A549 (cell line): ENCODE measurements at regions not wholly inside any gene's neighbourhood (a gene's known extent, or its start where the extent isn't known, plus 50 kb on each side); places are given as distances from the start of the nearest gene placed in this dataset.

ENCODE experiments used
- ATAC-seq, 2 experiments: fragments of 200-7000 bp in 1 of 2; fragments of >200 bp in 1 of 2; cut with Nextera tagmentation in 1 of 2; cut with Tn5 transposase in 1 of 2; 3 replicates each; pipeline versions ENCODE4 v1.8.0 to v1.9.1; 2018 to 2020; ENCODE audit warnings: mild to moderate bottlenecking in 1 of 2, moderate library complexity in 1 of 2
- CTCF ChIA-PET: fragments of 300-600 bp; sonication (Branson Sonifier 250); formaldehyde crosslinking; extraction: SDS; loops from one replicate; lab custom pipeline; 2021; ENCODE audit warnings: antibody characterized with exemption, inconsistent platforms; lab: Yijun Ruan, JAX
- POLR2A ChIA-PET: fragments of 350-600 bp; formaldehyde crosslinking; extraction: SDS; loops from one replicate; lab custom pipeline; 2021; ENCODE audit warnings: antibody characterized with exemption, inconsistent platforms; lab: Yijun Ruan, JAX
- DNase-seq, 2 experiments: peaks; one replicate each; pipeline versions ENCODE4 v3.0.0 to v3.0.0-alpha.2; 2011 to 2016; ENCODE audit warnings: low read depth in 1 of 2, low spot score in 1 of 2
- FAIRE-seq: peaks from 2 replicates; lab custom pipeline; 2011; peaks lifted over from hg19 to GRCh38; lab: Jason Lieb, UNC
- H3K27ac ChIP-seq, 2 experiments: fragments of >200 bp; sonication (Bioruptor Twin); formaldehyde crosslinking; 3 replicates each; pipeline ENCODE4 v1.5.1; 2016 to 2017
- H3K4me1 ChIP-seq: fragments of >200 bp; sonication (Bioruptor Twin); formaldehyde crosslinking; 3 replicates; pipeline ENCODE4 v1.6.1; 2016
- H3K4me2 ChIP-seq: fragments of >200 bp; sonication (Bioruptor Twin); formaldehyde crosslinking; 3 replicates; pipeline ENCODE4 v1.6.1; 2016
- H3K4me3 ChIP-seq: fragments of >200 bp; sonication (Bioruptor Twin); formaldehyde crosslinking; 3 replicates; pipeline ENCODE4 v1.5.1; 2016
- H3K9me3 ChIP-seq: fragments of >200 bp; sonication (Bioruptor Twin); formaldehyde crosslinking; 3 replicates; pipeline ENCODE4 v1.6.1; 2016
- ATOH8 ChIP-seq: fragments of 250-450 bp; sonication (Bioruptor Pico); IDR thresholded peaks from 2 replicates; pipeline ENCODE4 v1.5.0; 2020; ENCODE audit warnings: low read depth, mild to moderate bottlenecking, moderate library complexity
- BCL3 ChIP-seq: fragments of >200 bp; sonication (Bioruptor Twin); formaldehyde crosslinking; IDR thresholded peaks from 3 replicates; pipeline ENCODE4 v1.6.1; 2016
- BHLHE40 ChIP-seq: IDR thresholded peaks from 2 replicates; pipeline ENCODE4 v1.6.1; 2012; ENCODE audit warnings: low read depth, low read length, inconsistent platforms
- CEBPB ChIP-seq, 2 experiments: fragments of >200 bp in 1 of 2; sonication (Bioruptor Twin) in 1 of 2; formaldehyde crosslinking in 1 of 2; IDR thresholded peaks; 2 replicates each; pipeline ENCODE4 v1.6.1; 2012 to 2016
- CHD2 ChIP-seq: fragments of 150-350 bp; IDR thresholded peaks from 2 replicates; pipeline ENCODE4 v1.6.1; 2014; ENCODE audit warnings: low read length; ENCODE audit not compliant: partially characterized antibody
- CHD4 ChIP-seq: fragments of 200-600 bp; sonication (generic); IDR thresholded peaks from 2 replicates; pipeline ENCODE4 v1.6.1; 2016; ENCODE audit warnings: antibody characterized with exemption, mild to moderate bottlenecking, borderline replicate concordance
- EHMT2 ChIP-seq: fragments of 200-600 bp; sonication (generic); IDR thresholded peaks from 2 replicates; pipeline ENCODE4 v1.6.1; 2016; ENCODE audit warnings: antibody characterized with exemption, low read depth, mild to moderate bottlenecking, moderate library complexity
- ELK1 ChIP-seq: fragments of 150-350 bp; IDR thresholded peaks from 2 replicates; pipeline ENCODE4 v1.6.1; 2014; ENCODE audit warnings: low read depth, mild to moderate bottlenecking, low read length
- EP300 ChIP-seq, 2 experiments: fragments of >200 bp; sonication (Bioruptor Twin); formaldehyde crosslinking; IDR thresholded peaks; 2 replicates in 1 of 2; 3 replicates in 1 of 2; pipeline ENCODE4 v1.6.1; 2016 to 2017
- ESRRA ChIP-seq: fragments of 150-350 bp; IDR thresholded peaks from 2 replicates; pipeline ENCODE4 v1.6.1; 2014; ENCODE audit warnings: mild to moderate bottlenecking, low read length, borderline replicate concordance
- FOSB ChIP-seq: fragments of 250-450 bp; sonication (Bioruptor Pico); IDR thresholded peaks from 2 replicates; pipeline ENCODE4 v1.5.0; 2020; ENCODE audit warnings: mild to moderate bottlenecking, moderate library complexity
- FOXS1 ChIP-seq: fragments of 250-450 bp; sonication (Bioruptor Pico); IDR thresholded peaks from 2 replicates; pipeline ENCODE4 v1.5.0; 2020; ENCODE audit warnings: mild to moderate bottlenecking, moderate library complexity
- HDAC2 ChIP-seq: fragments of 200-600 bp; sonication (generic); IDR thresholded peaks from 2 replicates; pipeline ENCODE4 v1.6.1; 2016
- HOXA7 ChIP-seq: fragments of 250-450 bp; sonication (Bioruptor Pico); IDR thresholded peaks from 2 replicates; pipeline ENCODE4 v1.5.0; 2020; ENCODE audit warnings: mild to moderate bottlenecking, moderate library complexity
- HOXB13 ChIP-seq: fragments of 250-450 bp; sonication (Bioruptor Pico); IDR thresholded peaks from 2 replicates; pipeline ENCODE4 v1.5.0; 2020; ENCODE audit warnings: low read depth, mild to moderate bottlenecking, moderate library complexity
- KDM5A ChIP-seq: fragments of 200-600 bp; sonication (generic); IDR thresholded peaks from 2 replicates; pipeline ENCODE4 v1.6.1; 2016; ENCODE audit warnings: antibody characterized with exemption, mild to moderate bottlenecking
- NPAS2 ChIP-seq: fragments of 250-450 bp; sonication (Bioruptor Pico); IDR thresholded peaks from 2 replicates; pipeline ENCODE4 v1.8.0; 2022; ENCODE audit warnings: mild to moderate bottlenecking, moderate library complexity, borderline replicate concordance
- NR3C1 ChIP-seq: fragments of >200 bp; sonication (Bioruptor Twin); formaldehyde crosslinking; IDR thresholded peaks from 3 replicates; pipeline ENCODE4 v1.6.1; 2017
- PHF8 ChIP-seq: fragments of 200-600 bp; sonication (generic); IDR thresholded peaks from 2 replicates; pipeline ENCODE4 v1.6.1; 2016; ENCODE audit warnings: low read depth, mild to moderate bottlenecking, antibody characterized with exemption, moderate library complexity, borderline replicate concordance
- POLR2AphosphoS2 ChIP-seq: conservative IDR thresholded peaks from 2 replicates; pipeline ENCODE4 v1.6.1; 2012; ENCODE audit warnings: low read length, improper control_type of control experiment, inconsistent platforms
- RAD21 ChIP-seq, 2 experiments: fragments of >200 bp in 1 of 2; sonication (Bioruptor Twin) in 1 of 2; formaldehyde crosslinking in 1 of 2; IDR thresholded peaks in 1 of 2; conservative IDR thresholded peaks in 1 of 2; 2 replicates in 1 of 2; 3 replicates in 1 of 2; pipeline ENCODE4 v1.6.1; 2012 to 2018; ENCODE audit warnings: inconsistent platforms in 1 of 2
- RARB ChIP-seq: fragments of 250-450 bp; sonication (Bioruptor Pico); IDR thresholded peaks from 2 replicates; pipeline ENCODE4 v1.8.0; 2021; ENCODE audit warnings: mild to moderate bottlenecking, moderate library complexity
- RCOR1 ChIP-seq: fragments of 150-350 bp; IDR thresholded peaks from 2 replicates; pipeline ENCODE4 v1.6.1; 2014; ENCODE audit warnings: antibody characterized with exemption, low read length, low read depth
- RFX5 ChIP-seq: fragments of 450-650 bp; IDR thresholded peaks from 2 replicates; pipeline ENCODE4 v1.7.1; 2014; ENCODE audit warnings: antibody characterized with exemption, mild to moderate bottlenecking, moderate library complexity
- RNF2 ChIP-seq: fragments of 200-600 bp; sonication (generic); IDR thresholded peaks from 2 replicates; pipeline ENCODE4 v1.6.1; 2016; ENCODE audit warnings: low read depth, mild to moderate bottlenecking, antibody characterized with exemption, moderate library complexity, borderline replicate concordance
- SREBF2 ChIP-seq: fragments of 450-650 bp; IDR thresholded peaks from 2 replicates; pipeline ENCODE4 v1.6.1; 2014; ENCODE audit warnings: mild to moderate bottlenecking, moderate library complexity
- TP53 ChIP-seq: fragments of 250-450 bp; sonication (Bioruptor Pico); IDR thresholded peaks from 2 replicates; pipeline ENCODE4 v1.5.0; 2021; ENCODE audit warnings: mild to moderate bottlenecking, moderate library complexity
- ZFP36 ChIP-seq: fragments of 450-650 bp; IDR thresholded peaks from 2 replicates; pipeline ENCODE4 v1.6.1; 2014; ENCODE audit warnings: borderline replicate concordance; ENCODE audit not compliant: partially characterized antibody
- WGBS: methylation state at CpG from one replicate; pipeline ENCODE4 v1.1.6; 2017; ENCODE audit errors: missing lambda C conversion rate; 5-methylcytosine and 5-hydroxymethylcytosine counted together
- TF ChIP-seq, protein P1 (sequence below): fragments of 450-650 bp; IDR thresholded peaks from 2 replicates; pipeline ENCODE4 v1.6.1; 2014; ENCODE audit warnings: antibody characterized with exemption
- TF ChIP-seq, protein P2 (sequence below): fragments of >200 bp; sonication (Bioruptor Twin); formaldehyde crosslinking; IDR thresholded peaks from 3 replicates; pipeline ENCODE4 v1.5.1; 2016
- TF ChIP-seq, protein P3 (sequence below): IDR thresholded peaks from 2 replicates; pipeline ENCODE4 v1.6.1; 2012

DNA sequence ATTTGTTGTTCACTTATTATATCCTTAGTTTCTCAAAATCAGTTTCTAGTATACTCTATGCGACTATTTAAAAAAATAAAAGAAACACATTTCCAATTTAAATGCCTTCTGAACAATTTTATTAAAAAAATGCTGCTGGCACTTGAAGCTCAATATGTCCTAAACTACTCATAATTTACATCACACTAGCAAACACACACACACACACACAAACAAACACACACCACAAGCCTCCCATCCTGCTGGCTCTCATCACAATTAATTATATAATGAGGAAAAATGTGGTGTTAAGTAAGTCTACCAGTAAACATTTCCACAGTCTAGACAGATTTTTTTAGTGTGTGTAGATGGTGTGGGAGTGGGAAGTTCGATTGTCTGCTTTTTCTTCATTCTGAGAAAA lies 350.3 kb downstream of the AASDHPPT start:
- no peaks in the 10 kb centered on the region for H3K9me3 ChIP-seq
- ChIA-PET POLR2A (no interaction called here), CTCF (no interaction called here)
- no peak overlapping the region for H3K4me3 ChIP-seq
- TF ChIP-seq RNF2 (no peak), SREBF2 (no peak), FOSB (no peak), ZFP36 (no peak), RARB (CRISPR knock-in tag) (no peak), FOXS1 (CRISPR knock-in tag) (no peak), RFX5 (no peak), ELK1 (no peak), RAD21 (conservative IDR thresholded peaks at IDR 0.05 in 1 of 2, IDR thresholded peaks at IDR 0.05 in 1 of 2) (no peak), ATOH8 (CRISPR knock-in tag) (no peak), HDAC2 (no peak), HOXB13 (CRISPR knock-in tag) (no peak), TP53 (CRISPR knock-in tag) (no peak), EHMT2 (no peak), HOXA7 (CRISPR knock-in tag) (no peak), EP300 (IDR thresholded peaks at IDR 0.05) (no peak)
- TF ChIP-seq, protein P1, sequence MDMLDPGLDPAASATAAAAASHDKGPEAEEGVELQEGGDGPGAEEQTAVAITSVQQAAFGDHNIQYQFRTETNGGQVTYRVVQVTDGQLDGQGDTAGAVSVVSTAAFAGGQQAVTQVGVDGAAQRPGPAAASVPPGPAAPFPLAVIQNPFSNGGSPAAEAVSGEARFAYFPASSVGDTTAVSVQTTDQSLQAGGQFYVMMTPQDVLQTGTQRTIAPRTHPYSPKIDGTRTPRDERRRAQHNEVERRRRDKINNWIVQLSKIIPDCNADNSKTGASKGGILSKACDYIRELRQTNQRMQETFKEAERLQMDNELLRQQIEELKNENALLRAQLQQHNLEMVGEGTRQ = no peak
- TF ChIP-seq, protein P2, sequence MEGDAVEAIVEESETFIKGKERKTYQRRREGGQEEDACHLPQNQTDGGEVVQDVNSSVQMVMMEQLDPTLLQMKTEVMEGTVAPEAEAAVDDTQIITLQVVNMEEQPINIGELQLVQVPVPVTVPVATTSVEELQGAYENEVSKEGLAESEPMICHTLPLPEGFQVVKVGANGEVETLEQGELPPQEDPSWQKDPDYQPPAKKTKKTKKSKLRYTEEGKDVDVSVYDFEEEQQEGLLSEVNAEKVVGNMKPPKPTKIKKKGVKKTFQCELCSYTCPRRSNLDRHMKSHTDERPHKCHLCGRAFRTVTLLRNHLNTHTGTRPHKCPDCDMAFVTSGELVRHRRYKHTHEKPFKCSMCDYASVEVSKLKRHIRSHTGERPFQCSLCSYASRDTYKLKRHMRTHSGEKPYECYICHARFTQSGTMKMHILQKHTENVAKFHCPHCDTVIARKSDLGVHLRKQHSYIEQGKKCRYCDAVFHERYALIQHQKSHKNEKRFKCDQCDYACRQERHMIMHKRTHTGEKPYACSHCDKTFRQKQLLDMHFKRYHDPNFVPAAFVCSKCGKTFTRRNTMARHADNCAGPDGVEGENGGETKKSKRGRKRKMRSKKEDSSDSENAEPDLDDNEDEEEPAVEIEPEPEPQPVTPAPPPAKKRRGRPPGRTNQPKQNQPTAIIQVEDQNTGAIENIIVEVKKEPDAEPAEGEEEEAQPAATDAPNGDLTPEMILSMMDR = no peak
- WGBS = 50% methylated on average over 2 of the region's 2 CpGs
- FAIRE-seq (no peak), ATAC-seq (no peak), DNase-seq (no peak)
- H3K4me1 ChIP-seq = 0 out of 3 replicates have a peak, but pooled peaks cover 3% of the 10 kb centered on the region
- H3K4me2 ChIP-seq = no peak overlapping the region
- H3K27ac ChIP-seq = no peak overlapping the region

- H3K27ac ChIP-seq = no peak overlapping the region
- H3K4me3 ChIP-seq = no peak overlapping the region
- FAIRE-seq (no peak), ATAC-seq (no peak), DNase-seq (no peak)
- H3K4me1 ChIP-seq = no peaks in the 10 kb centered on the region
- 3% methylated on average over 1 of the region's 1 CpG for WGBS
- ChIA-PET CTCF (no interaction called here), POLR2A (no interaction called here)
- H3K4me2 ChIP-seq = no peak overlapping the region
- TF ChIP-seq HDAC2 (no peak), NPAS2 (CRISPR knock-in tag) (no peak), KDM5A (no peak), CHD4 (no peak), TP53 (CRISPR knock-in tag) (no peak), HOXB13 (CRISPR knock-in tag) (no peak), RARB (CRISPR knock-in tag) (no peak), NR3C1 (no peak), BCL3 (no peak), CHD2 (no peak), BHLHE40 (no peak), ESRRA (no peak), RCOR1 (no peak), HOXA7 (CRISPR knock-in tag) (no peak), PHF8 (no peak), POLR2AphosphoS2 (no peak), CEBPB (IDR thresholded peaks at IDR 0.05) (no peak)
- TF ChIP-seq, protein P2 = no peak
- TF ChIP-seq, protein P3, sequence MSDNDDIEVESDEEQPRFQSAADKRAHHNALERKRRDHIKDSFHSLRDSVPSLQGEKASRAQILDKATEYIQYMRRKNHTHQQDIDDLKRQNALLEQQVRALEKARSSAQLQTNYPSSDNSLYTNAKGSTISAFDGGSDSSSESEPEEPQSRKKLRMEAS = no peak
- H3K9me3 ChIP-seq = no peaks in the 10 kb centered on the region
These were observed 364.6 kb downstream of the AASDHPPT start for GRCh38 chr11:106442032-106442431.
